Adrenal gland (tissue), 5 donors: ENCODE measurements at regions not wholly inside any gene's neighbourhood (a gene's known extent, or its start where the extent isn't known, plus 50 kb on each side); places are given as distances from the start of the nearest gene placed in this dataset.

ENCODE experiments used
- POLR2A ChIP-seq, 2 donors: fragments of 450-650 bp; IDR thresholded peaks; one replicate each; pipeline ENCODE4 v1.6.1; 2017; ENCODE audit warnings: antibody characterized with exemption in 2 of 2, mild to moderate bottlenecking in 2 of 2, moderate library complexity in 1 of 2
- TF ChIP-seq, protein P1 (sequence below), 6 experiments: fragments of 450-650 bp in 4 of 6; fragments of 200-600 bp in 2 of 6; sonication (generic) in 1 of 6; IDR thresholded peaks; 1 replicate in 5 of 6; 2 replicates in 1 of 6; pipeline versions ENCODE4 v1.5.1 to v1.8.0; 2016 to 2021; ENCODE audit warnings: antibody characterized with exemption in 6 of 6, mild to moderate bottlenecking in 2 of 6, moderate library complexity in 1 of 6
- donor health status: DM: no; HTN: no; CAD: no.

DNA sequence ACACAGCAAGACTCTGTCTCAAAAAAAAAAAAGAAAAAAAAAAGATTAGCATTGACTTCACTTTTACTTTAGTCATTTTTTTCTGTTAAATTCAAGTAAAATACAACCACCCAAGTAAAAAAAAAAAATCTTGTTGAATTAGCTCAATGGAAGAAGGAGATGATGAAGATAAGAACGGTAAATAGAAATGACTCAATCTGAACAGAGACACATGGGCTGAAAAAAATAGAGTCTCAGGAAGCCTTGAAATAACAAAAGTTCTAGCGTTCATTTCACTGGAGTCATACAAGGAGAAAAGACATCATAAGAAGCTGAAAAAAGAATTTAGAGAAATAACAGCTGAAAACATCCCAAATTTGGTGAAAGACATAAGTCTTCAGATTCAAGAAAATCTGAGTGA is 75.5 kb downstream of the CASP3 start:
- TF ChIP-seq, protein P1, sequence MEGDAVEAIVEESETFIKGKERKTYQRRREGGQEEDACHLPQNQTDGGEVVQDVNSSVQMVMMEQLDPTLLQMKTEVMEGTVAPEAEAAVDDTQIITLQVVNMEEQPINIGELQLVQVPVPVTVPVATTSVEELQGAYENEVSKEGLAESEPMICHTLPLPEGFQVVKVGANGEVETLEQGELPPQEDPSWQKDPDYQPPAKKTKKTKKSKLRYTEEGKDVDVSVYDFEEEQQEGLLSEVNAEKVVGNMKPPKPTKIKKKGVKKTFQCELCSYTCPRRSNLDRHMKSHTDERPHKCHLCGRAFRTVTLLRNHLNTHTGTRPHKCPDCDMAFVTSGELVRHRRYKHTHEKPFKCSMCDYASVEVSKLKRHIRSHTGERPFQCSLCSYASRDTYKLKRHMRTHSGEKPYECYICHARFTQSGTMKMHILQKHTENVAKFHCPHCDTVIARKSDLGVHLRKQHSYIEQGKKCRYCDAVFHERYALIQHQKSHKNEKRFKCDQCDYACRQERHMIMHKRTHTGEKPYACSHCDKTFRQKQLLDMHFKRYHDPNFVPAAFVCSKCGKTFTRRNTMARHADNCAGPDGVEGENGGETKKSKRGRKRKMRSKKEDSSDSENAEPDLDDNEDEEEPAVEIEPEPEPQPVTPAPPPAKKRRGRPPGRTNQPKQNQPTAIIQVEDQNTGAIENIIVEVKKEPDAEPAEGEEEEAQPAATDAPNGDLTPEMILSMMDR (IDR thresholded peaks at IDR 0.05), result no peak
- no peak for TF ChIP-seq POLR2A (IDR thresholded peaks at IDR 0.05)
